ENCODE measurements at regions not wholly inside any gene's neighbourhood (a gene's known extent, or its start where the extent isn't known, plus 50 kb on each side); places are given as distances from the start of the nearest gene placed in this dataset.
"Not testable (repeated sequence)": the region's sequence is repeated elsewhere in the genome, so short reads cannot be mapped to it uniquely, and the experiment has no call there.

GRCh38 chr2:55124682-55125081, 74.4 kb upstream of the RTN4 start:
- H3K9ac ChIP-seq (ENCODE audit: low read length); H3K4me3 ChIP-seq (ENCODE audit: low read depth, low read length); H3K27me3 ChIP-seq (ENCODE audit: control insufficient read depth, insufficient read depth, low read length); H3K36me3 ChIP-seq (ENCODE audit: control insufficient read depth, insufficient read depth, low read length); H3K27ac ChIP-seq (ENCODE audit: low read depth, low read length); H3K9me3 ChIP-seq (ENCODE audit: control insufficient read depth, insufficient read depth, low read depth, low read length): not testable (repeated sequence)
- H3K4me1 ChIP-seq (ENCODE audit: control insufficient read depth, insufficient read depth, low read length) = peaks cover 18% of the 10 kb centered on the region

- H3K4me3 ChIP-seq (ENCODE audit: low read depth, low read length) = no peak overlapping the region
- H3K4me1 ChIP-seq (ENCODE audit: control insufficient read depth, insufficient read depth, low read length) = peaks cover 25% of the 10 kb centered on the region
- no peaks in the 10 kb centered on the region for H3K27me3 ChIP-seq (ENCODE audit: control insufficient read depth, insufficient read depth, low read length)
- no peaks in the 10 kb centered on the region for H3K36me3 ChIP-seq (ENCODE audit: control insufficient read depth, insufficient read depth, low read length)
- H3K27ac ChIP-seq (ENCODE audit: low read depth, low read length) = no peak overlapping the region
- H3K9ac ChIP-seq (ENCODE audit: low read length) = no peak overlapping the region
- no peaks in the 10 kb centered on the region for H3K9me3 ChIP-seq (ENCODE audit: control insufficient read depth, insufficient read depth, low read depth, low read length)
Observed at GRCh38 chr2:55123851-55124269, 73.6 kb upstream of the RTN4 start.

GRCh38 chr2:55120634-55121359, 70.5 kb upstream of the RTN4 start:
- H3K36me3 ChIP-seq (ENCODE audit: control insufficient read depth, insufficient read depth, low read length) = no peaks in the 10 kb centered on the region
- H3K9me3 ChIP-seq (ENCODE audit: control insufficient read depth, insufficient read depth, low read depth, low read length) = no peaks in the 10 kb centered on the region
- no peak overlapping the region for H3K27ac ChIP-seq (ENCODE audit: low read depth, low read length)
- no peaks in the 10 kb centered on the region for H3K27me3 ChIP-seq (ENCODE audit: control insufficient read depth, insufficient read depth, low read length)
- peaks cover 30% of the 10 kb centered on the region for H3K4me1 ChIP-seq (ENCODE audit: control insufficient read depth, insufficient read depth, low read length)
- no peak overlapping the region for H3K9ac ChIP-seq (ENCODE audit: low read length)
- H3K4me3 ChIP-seq (ENCODE audit: low read depth, low read length) = no peak overlapping the region

- peaks cover 33% of the 10 kb centered on the region for H3K4me1 ChIP-seq (ENCODE audit: control insufficient read depth, insufficient read depth, low read length)
- no peak overlapping the region for H3K9ac ChIP-seq (ENCODE audit: low read length)
- H3K27me3 ChIP-seq (ENCODE audit: control insufficient read depth, insufficient read depth, low read length) = no peaks in the 10 kb centered on the region
- no peaks in the 10 kb centered on the region for H3K9me3 ChIP-seq (ENCODE audit: control insufficient read depth, insufficient read depth, low read depth, low read length)
- H3K36me3 ChIP-seq (ENCODE audit: control insufficient read depth, insufficient read depth, low read length) = no peaks in the 10 kb centered on the region
- H3K4me3 ChIP-seq (ENCODE audit: low read depth, low read length) = no peak overlapping the region
- H3K27ac ChIP-seq (ENCODE audit: low read depth, low read length) = no peak overlapping the region
Observed at GRCh38 chr2:55119711-55120487, 69.6 kb upstream of the RTN4 start.

GRCh38 chr2:55118643-55119083, 68.4 kb upstream of the RTN4 start:
- no peaks in the 10 kb centered on the region for H3K36me3 ChIP-seq (ENCODE audit: control insufficient read depth, insufficient read depth, low read length)
- no peak overlapping the region for H3K27ac ChIP-seq (ENCODE audit: low read depth, low read length)
- peaks cover 28% of the 10 kb centered on the region for H3K4me1 ChIP-seq (ENCODE audit: control insufficient read depth, insufficient read depth, low read length)
- H3K4me3 ChIP-seq (ENCODE audit: low read depth, low read length) = no peak overlapping the region
- no peaks in the 10 kb centered on the region for H3K27me3 ChIP-seq (ENCODE audit: control insufficient read depth, insufficient read depth, low read length)
- no peaks in the 10 kb centered on the region for H3K9me3 ChIP-seq (ENCODE audit: control insufficient read depth, insufficient read depth, low read depth, low read length)
- H3K9ac ChIP-seq (ENCODE audit: low read length) = no peak overlapping the region

- Histone ChIP-seq H3K4me1 (ENCODE audit: control insufficient read depth, insufficient read depth, low read length) (peaks cover 35% of the 10 kb centered on the region), H3K36me3 (ENCODE audit: control insufficient read depth, insufficient read depth, low read length) (no peaks in the 10 kb centered on the region), H3K27ac (ENCODE audit: low read depth, low read length) (no peak overlapping the region), H3K27me3 (ENCODE audit: control insufficient read depth, insufficient read depth, low read length) (no peaks in the 10 kb centered on the region), H3K4me3 (ENCODE audit: low read depth, low read length) (no peak overlapping the region), H3K9ac (ENCODE audit: low read length) (no peak overlapping the region), H3K9me3 (ENCODE audit: control insufficient read depth, insufficient read depth, low read depth, low read length) (no peaks in the 10 kb centered on the region)
Observed at GRCh38 chr2:55116966-55117365, 66.7 kb upstream of the RTN4 start.

GRCh38 chr2:55116598-55116964, 66.3 kb upstream of the RTN4 start:
- no peak overlapping the region for H3K9ac ChIP-seq (ENCODE audit: low read length)
- H3K9me3 ChIP-seq (ENCODE audit: control insufficient read depth, insufficient read depth, low read depth, low read length) = no peaks in the 10 kb centered on the region
- no peak overlapping the region for H3K27ac ChIP-seq (ENCODE audit: low read depth, low read length)
- H3K4me1 ChIP-seq (ENCODE audit: control insufficient read depth, insufficient read depth, low read length) = peaks cover 38% of the 10 kb centered on the region
- no peaks in the 10 kb centered on the region for H3K36me3 ChIP-seq (ENCODE audit: control insufficient read depth, insufficient read depth, low read length)
- no peak overlapping the region for H3K4me3 ChIP-seq (ENCODE audit: low read depth, low read length)
- no peaks in the 10 kb centered on the region for H3K27me3 ChIP-seq (ENCODE audit: control insufficient read depth, insufficient read depth, low read length)

- Histone ChIP-seq H3K9me3 (ENCODE audit: control insufficient read depth, insufficient read depth, low read depth, low read length) (no peaks in the 10 kb centered on the region), H3K4me1 (ENCODE audit: control insufficient read depth, insufficient read depth, low read length) (peaks cover 44% of the 10 kb centered on the region), H3K27ac (ENCODE audit: low read depth, low read length) (no peak overlapping the region), H3K4me3 (ENCODE audit: low read depth, low read length) (no peak overlapping the region), H3K9ac (ENCODE audit: low read length) (no peak overlapping the region), H3K27me3 (ENCODE audit: control insufficient read depth, insufficient read depth, low read length) (no peaks in the 10 kb centered on the region), H3K36me3 (ENCODE audit: control insufficient read depth, insufficient read depth, low read length) (no peaks in the 10 kb centered on the region)
Observed at GRCh38 chr2:55115761-55116597, 65.7 kb upstream of the RTN4 start.

GRCh38 chr2:55114597-55114996, 64.3 kb upstream of the RTN4 start:
- Histone ChIP-seq H3K9me3 (ENCODE audit: control insufficient read depth, insufficient read depth, low read depth, low read length) (no peaks in the 10 kb centered on the region), H3K27me3 (ENCODE audit: control insufficient read depth, insufficient read depth, low read length) (no peaks in the 10 kb centered on the region), H3K4me1 (ENCODE audit: control insufficient read depth, insufficient read depth, low read length) (peaks cover 32% of the 10 kb centered on the region), H3K36me3 (ENCODE audit: control insufficient read depth, insufficient read depth, low read length) (no peaks in the 10 kb centered on the region), H3K9ac (ENCODE audit: low read length) (no peak overlapping the region), H3K4me3 (ENCODE audit: low read depth, low read length) (no peak overlapping the region), H3K27ac (ENCODE audit: low read depth, low read length) (no peak overlapping the region)

- Histone ChIP-seq H3K4me3 (ENCODE audit: low read depth, low read length) (no peak overlapping the region), H3K27ac (ENCODE audit: low read depth, low read length) (no peak overlapping the region), H3K9ac (ENCODE audit: low read length) (no peak overlapping the region), H3K9me3 (ENCODE audit: control insufficient read depth, insufficient read depth, low read depth, low read length) (no peaks in the 10 kb centered on the region), H3K27me3 (ENCODE audit: control insufficient read depth, insufficient read depth, low read length) (no peaks in the 10 kb centered on the region), H3K36me3 (ENCODE audit: control insufficient read depth, insufficient read depth, low read length) (no peaks in the 10 kb centered on the region), H3K4me1 (ENCODE audit: control insufficient read depth, insufficient read depth, low read length) (peaks cover 27% of the 10 kb centered on the region)
Observed at GRCh38 chr2:55114082-55114481, 63.8 kb upstream of the RTN4 start.
